ENCODE measurements at regions not wholly inside any gene's neighbourhood (a gene's known extent, or its start where the extent isn't known, plus 50 kb on each side); places are given as distances from the start of the nearest gene placed in this dataset.

DNA sequence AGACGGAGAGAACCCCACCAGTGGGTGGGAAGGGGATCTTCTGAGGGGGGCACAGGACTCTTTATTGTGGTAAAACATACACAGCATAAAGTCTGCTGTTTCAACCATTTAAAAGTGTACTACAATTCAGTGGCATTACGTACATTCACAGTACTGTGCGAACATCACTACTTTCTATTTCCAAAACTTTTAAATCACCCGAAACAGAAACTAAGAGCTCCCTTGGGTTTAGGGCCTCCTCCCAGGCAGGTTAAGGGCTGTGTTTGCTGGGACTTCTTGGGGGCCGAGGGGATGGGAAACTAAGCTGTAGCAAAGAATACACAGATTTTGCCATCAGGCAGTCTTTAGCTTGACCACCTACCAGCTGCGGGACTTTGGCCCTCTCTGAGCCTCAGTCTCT is 242.0 kb downstream of the HAUS1 start:
- H3K4me3 ChIP-seq (ENCODE audit: low read length), result no peak overlapping the region
- DNase-seq (ENCODE audit: low read depth), result no peak
- TF ChIP-seq CTCF (IDR thresholded peaks at IDR 0.05; ENCODE audit: insufficient read depth, low read depth, low read length, missing control alignments), result no peak

DNA sequence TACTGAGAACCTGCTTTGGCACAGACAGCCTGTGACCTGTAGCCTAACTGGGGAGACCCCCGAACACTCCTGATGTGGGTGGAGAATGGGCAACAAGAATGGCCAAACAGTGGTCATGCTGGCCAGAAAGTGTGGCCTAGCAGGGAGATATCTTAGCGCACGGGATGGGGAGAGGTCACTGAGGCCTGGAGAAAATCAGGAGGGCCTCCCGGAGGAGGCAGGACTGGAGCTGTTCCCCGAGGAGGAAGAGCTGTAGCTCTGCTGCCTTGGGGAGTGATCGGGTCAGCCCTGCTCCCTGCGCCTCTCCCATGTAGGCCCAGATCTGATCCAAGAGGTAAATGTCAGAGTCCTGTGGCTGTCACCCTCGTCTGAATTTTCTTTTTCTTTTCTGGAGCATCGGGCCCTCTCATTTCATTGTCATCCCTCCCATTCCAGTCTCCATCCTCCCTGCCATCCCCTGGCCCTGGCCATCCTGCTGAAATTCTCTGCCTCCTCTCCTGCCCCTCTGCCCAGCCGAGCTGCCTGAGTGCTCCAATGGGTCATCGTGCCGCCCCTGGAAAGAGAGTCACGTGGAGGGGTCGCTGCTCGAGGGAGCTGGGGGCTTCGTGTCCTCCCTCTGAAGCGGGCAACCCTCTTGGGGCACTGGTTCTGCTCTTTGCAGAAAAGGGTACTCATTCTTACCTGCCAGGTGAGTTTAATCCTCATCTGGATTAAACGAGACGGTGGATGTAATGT is 242.9 kb downstream of the HAUS1 start:
- H3K4me3 ChIP-seq (ENCODE audit: low read length), result no peak overlapping the region
- DNase-seq (ENCODE audit: low read depth), result no peak
- TF ChIP-seq CTCF (IDR thresholded peaks at IDR 0.05; ENCODE audit: insufficient read depth, low read depth, low read length, missing control alignments), result no peak

DNA sequence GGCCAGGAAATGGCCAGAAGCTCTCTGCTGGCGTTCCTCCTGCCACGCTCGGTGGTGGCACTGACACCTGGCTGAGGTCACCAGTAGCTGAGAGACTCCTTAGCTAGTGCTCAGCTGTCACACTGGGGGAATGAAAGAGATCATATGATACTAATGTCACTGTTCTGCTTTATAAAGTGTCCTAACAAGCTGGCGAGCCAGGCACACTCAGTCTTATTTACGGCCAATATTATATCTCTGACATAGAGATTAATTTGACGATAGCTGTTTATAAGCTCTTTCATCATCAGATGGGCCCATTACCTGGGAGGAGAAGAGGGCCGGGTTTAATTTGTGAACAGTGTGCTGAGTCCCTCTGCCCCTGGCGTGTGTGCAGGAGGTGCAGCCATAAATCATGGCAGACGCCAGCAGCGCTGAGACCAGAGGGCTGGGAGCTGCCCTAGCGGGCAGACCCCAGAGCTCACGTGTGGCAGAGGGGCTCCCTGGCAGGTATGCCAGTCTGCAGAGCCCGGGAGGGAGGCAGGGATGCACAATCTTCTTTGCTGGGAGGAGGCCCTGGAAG is 246.5 kb downstream of the HAUS1 start:
- no peak for TF ChIP-seq CTCF (IDR thresholded peaks at IDR 0.05; ENCODE audit: insufficient read depth, low read depth, low read length, missing control alignments)

GRCh38 chr18:46352520-46353250 is 248.5 kb downstream of the HAUS1 start:
- peak; percentile 11 for DNase-seq (ENCODE audit: low read depth)
- TF ChIP-seq CTCF (IDR thresholded peaks at IDR 0.05; ENCODE audit: insufficient read depth, low read depth, low read length, missing control alignments), result no peak
- no peak overlapping the region for H3K4me3 ChIP-seq (ENCODE audit: low read length)

More for the DNA sequence above, 246.5 kb downstream of the HAUS1 start:
- DNase-seq (ENCODE audit: low read depth), result no peak
- H3K4me3 ChIP-seq (ENCODE audit: low read length), result no peak overlapping the region

DNA sequence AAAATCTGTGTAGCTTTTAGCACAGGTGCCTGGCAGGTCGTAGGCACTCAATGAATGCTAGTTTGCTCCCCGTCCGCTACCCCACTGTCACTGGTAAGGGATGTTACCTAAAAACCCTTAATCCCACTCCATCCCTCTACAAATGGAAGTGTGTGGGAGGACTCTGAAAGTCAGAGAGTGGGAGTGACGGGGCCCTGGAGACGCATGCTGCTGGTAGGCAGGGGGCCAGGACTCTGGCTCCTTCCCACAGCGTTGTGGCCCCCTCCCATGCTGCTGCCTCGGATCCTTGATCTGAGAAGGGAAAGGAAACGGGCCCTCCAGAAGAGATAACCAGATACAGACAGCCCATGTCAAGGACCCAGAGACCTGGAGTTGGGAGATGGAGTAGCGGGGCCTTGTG is 249.3 kb downstream of the HAUS1 start:
- TF ChIP-seq CTCF (IDR thresholded peaks at IDR 0.05; ENCODE audit: insufficient read depth, low read depth, low read length, missing control alignments), result no peak
- DNase-seq (ENCODE audit: low read depth), result no peak
- no peak overlapping the region for H3K4me3 ChIP-seq (ENCODE audit: low read length)

DNA sequence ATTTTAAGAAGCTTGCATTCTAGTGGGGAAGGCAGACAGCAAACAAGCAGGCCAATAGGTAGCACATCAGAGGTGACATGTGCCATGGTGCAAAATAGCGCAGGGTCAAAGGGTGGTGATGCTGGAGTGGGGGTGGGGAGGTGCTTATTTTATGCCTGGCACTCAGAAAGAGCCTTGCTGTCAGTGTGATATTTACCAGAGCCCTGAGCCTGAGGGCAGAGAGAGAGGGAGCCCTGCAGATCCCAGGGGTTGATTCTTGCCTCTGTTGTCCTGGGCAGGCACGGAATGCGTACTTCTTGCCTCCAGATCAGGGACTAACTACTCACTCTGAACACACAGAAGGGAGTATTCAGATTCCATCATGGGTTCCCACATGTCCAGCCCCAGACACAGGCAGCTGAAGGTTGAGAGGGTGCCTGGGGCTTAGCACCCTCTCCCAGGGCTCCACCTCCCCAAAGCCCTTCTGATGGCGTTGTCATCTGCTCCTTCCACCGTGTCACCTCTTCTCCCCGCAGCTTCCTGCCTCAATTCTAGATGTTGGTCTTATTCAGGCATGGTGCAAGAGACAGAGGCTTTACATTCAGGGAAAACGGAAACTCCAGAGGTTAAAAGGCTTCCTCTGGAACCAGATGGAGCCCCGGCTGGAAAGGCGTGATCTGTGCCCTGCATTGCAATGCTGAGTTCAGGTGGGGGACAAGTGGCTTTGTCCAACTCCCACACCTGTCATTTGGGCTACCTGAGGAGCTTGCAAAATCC is 252.3 kb downstream of the HAUS1 start:
- no peak overlapping the region for H3K4me3 ChIP-seq (ENCODE audit: low read length)
- DNase-seq (ENCODE audit: low read depth), result no peak
- no peak for TF ChIP-seq CTCF (IDR thresholded peaks at IDR 0.05; ENCODE audit: insufficient read depth, low read depth, low read length, missing control alignments)
